Fibroblast of mammary gland (primary cell): ENCODE measurements at regions not wholly inside any gene's neighbourhood (a gene's known extent, or its start where the extent isn't known, plus 50 kb on each side); places are given as distances from the start of the nearest gene placed in this dataset.

ENCODE experiments used
- DNase-seq: peaks from one replicate; pipeline ENCODE4 v3.0.0-alpha.2; 2010; ENCODE audit warnings: low read depth
- H3K4me3 ChIP-seq: 2 replicates; pipeline ENCODE4 v1.5.1; 2011; ENCODE audit warnings: low read depth, mild to moderate bottlenecking, low read length, moderate library complexity; ENCODE audit not compliant: control insufficient read depth
- CTCF ChIP-seq: conservative IDR thresholded peaks from 2 replicates; pipeline ENCODE4 v1.5.1; 2011; ENCODE audit warnings: low read depth, low read length, inconsistent platforms; ENCODE audit not compliant: control insufficient read depth, insufficient read depth

GRCh38 chr15:85993116-85993515 is 86.6 kb upstream of the AGBL1 start:
- DNase-seq: no peak
- no peak overlapping the region for H3K4me3 ChIP-seq
- TF ChIP-seq CTCF: no peak

GRCh38 chr15:85997618-85998017 is 82.1 kb upstream of the AGBL1 start:
- TF ChIP-seq CTCF: no peak
- no peak for DNase-seq
- no peak overlapping the region for H3K4me3 ChIP-seq

GRCh38 chr15:85999658-86000057 is 80.0 kb upstream of the AGBL1 start:
- DNase-seq: no peak
- no peak overlapping the region for H3K4me3 ChIP-seq
- TF ChIP-seq CTCF: no peak

- no peak overlapping the region for H3K4me3 ChIP-seq
- no peak for TF ChIP-seq CTCF
- no peak for DNase-seq
Measured at GRCh38 chr15:86001200-86001599, 78.5 kb upstream of the AGBL1 start.

- no peak overlapping the region for H3K4me3 ChIP-seq
- DNase-seq: no peak
- no peak for TF ChIP-seq CTCF
Measured at GRCh38 chr15:86002444-86002843, 77.2 kb upstream of the AGBL1 start.

- no peak overlapping the region for H3K4me3 ChIP-seq
- no peak for DNase-seq
- TF ChIP-seq CTCF: no peak
Measured at GRCh38 chr15:86004061-86004460, 75.6 kb upstream of the AGBL1 start.

GRCh38 chr15:86006546-86006945 is 73.1 kb upstream of the AGBL1 start:
- DNase-seq: no peak
- no peak overlapping the region for H3K4me3 ChIP-seq
- no peak for TF ChIP-seq CTCF
